Esophagus muscularis mucosa (tissue), 4 donors: ENCODE measurements at regions not wholly inside any gene's neighbourhood (a gene's known extent, or its start where the extent isn't known, plus 50 kb on each side); places are given as distances from the start of the nearest gene placed in this dataset.

Experiments used
- EP300 ChIP-seq: sonication (generic); formaldehyde crosslinking; IDR thresholded peaks from one replicate; pipeline ENCODE4 v1.6.1; 2017; ENCODE audit warnings: antibody characterized with exemption
- POLR2A ChIP-seq: fragments of 450-650 bp; IDR thresholded peaks from one replicate; pipeline ENCODE4 v1.6.1; 2017; ENCODE audit warnings: antibody characterized with exemption, moderate library complexity, mild to moderate bottlenecking, low read depth
- POLR2AphosphoS5 ChIP-seq, 2 donors: sonication (generic); formaldehyde crosslinking; IDR thresholded peaks; one replicate each; pipeline ENCODE4 v1.6.1; 2017; ENCODE audit warnings: antibody characterized with exemption in 2 of 2
- TF ChIP-seq, protein P1 (sequence below), 3 experiments: fragments of 200-600 bp in 2 of 3; fragments of 450-650 bp in 1 of 3; sonication (generic) in 2 of 3; IDR thresholded peaks; one replicate each; pipeline ENCODE4 v1.5.1; 2017 to 2019; ENCODE audit warnings: antibody characterized with exemption in 3 of 3, mild to moderate bottlenecking in 2 of 3, moderate library complexity in 1 of 3

DNA sequence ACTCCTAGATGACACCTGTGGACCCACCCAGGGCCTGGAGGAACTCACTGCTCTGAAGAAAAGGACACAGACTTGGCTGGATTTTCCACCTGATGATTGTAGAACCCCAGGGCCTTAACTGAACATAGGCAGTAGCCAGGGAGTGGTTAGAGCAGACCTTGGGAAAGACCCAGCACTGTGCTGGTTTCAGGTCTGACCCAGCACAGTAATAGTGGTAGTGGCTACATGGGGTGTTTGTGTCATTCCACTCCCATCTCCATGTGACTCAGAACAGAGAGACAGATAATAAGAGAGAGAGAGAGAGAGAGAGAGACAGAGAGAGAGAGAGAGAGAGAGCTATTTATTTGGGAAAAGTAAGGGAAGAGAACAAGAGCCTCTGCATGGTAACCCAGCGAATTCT, 239.1 kb upstream of the MEOX2 start:
- TF ChIP-seq POLR2A = no peak
- TF ChIP-seq, protein P1, sequence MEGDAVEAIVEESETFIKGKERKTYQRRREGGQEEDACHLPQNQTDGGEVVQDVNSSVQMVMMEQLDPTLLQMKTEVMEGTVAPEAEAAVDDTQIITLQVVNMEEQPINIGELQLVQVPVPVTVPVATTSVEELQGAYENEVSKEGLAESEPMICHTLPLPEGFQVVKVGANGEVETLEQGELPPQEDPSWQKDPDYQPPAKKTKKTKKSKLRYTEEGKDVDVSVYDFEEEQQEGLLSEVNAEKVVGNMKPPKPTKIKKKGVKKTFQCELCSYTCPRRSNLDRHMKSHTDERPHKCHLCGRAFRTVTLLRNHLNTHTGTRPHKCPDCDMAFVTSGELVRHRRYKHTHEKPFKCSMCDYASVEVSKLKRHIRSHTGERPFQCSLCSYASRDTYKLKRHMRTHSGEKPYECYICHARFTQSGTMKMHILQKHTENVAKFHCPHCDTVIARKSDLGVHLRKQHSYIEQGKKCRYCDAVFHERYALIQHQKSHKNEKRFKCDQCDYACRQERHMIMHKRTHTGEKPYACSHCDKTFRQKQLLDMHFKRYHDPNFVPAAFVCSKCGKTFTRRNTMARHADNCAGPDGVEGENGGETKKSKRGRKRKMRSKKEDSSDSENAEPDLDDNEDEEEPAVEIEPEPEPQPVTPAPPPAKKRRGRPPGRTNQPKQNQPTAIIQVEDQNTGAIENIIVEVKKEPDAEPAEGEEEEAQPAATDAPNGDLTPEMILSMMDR (IDR thresholded peaks at IDR 0.05) = no peak
- no peak for TF ChIP-seq EP300
- TF ChIP-seq POLR2AphosphoS5 (IDR thresholded peaks at IDR 0.05) = no peak
